Astrocyte (in vitro differentiated cells and primary cell): ENCODE measurements at regions not wholly inside any gene's neighbourhood (a gene's known extent, or its start where the extent isn't known, plus 50 kb on each side); places are given as distances from the start of the nearest gene placed in this dataset.

Experiments
- EZH2 ChIP-seq: IDR thresholded peaks from 2 replicates; pipeline ENCODE4 v1.6.1; 2012; ENCODE audit warnings: mild to moderate bottlenecking, low read length, inconsistent platforms; ENCODE audit not compliant: insufficient read depth
- TF ChIP-seq, protein P1 (sequence below): IDR thresholded peaks from 2 replicates; pipeline ENCODE4 v1.5.1; 2011; ENCODE audit warnings: low read depth, mild to moderate bottlenecking, inconsistent platforms, low read length, moderate library complexity; ENCODE audit not compliant: insufficient read depth

DNA sequence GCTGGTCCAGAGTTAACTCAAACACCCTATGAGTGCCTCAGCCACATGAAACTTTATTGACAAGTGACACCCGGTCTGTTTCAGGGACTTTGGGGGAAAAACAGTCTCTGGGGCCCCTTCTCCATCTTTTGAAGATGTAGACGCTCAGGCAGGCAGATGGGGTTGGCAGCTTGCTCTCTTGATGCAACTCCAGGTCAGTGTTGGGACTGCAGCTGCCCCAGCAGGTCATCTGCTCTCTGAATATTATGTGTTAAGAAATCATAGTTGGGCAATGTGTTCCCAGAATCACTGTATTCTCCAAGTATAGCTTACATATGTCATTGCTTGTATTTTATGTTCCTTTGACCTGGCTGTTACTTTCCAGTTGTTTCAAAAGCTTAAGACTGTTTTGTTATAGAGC, 544.9 kb upstream of the MGMT start:
- TF ChIP-seq, protein P1, sequence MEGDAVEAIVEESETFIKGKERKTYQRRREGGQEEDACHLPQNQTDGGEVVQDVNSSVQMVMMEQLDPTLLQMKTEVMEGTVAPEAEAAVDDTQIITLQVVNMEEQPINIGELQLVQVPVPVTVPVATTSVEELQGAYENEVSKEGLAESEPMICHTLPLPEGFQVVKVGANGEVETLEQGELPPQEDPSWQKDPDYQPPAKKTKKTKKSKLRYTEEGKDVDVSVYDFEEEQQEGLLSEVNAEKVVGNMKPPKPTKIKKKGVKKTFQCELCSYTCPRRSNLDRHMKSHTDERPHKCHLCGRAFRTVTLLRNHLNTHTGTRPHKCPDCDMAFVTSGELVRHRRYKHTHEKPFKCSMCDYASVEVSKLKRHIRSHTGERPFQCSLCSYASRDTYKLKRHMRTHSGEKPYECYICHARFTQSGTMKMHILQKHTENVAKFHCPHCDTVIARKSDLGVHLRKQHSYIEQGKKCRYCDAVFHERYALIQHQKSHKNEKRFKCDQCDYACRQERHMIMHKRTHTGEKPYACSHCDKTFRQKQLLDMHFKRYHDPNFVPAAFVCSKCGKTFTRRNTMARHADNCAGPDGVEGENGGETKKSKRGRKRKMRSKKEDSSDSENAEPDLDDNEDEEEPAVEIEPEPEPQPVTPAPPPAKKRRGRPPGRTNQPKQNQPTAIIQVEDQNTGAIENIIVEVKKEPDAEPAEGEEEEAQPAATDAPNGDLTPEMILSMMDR = no peak
- TF ChIP-seq EZH2 = no peak
